Astrocyte of the cerebellum (primary cell): ENCODE measurements at regions not wholly inside any gene's neighbourhood (a gene's known extent, or its start where the extent isn't known, plus 50 kb on each side); places are given as distances from the start of the nearest gene placed in this dataset.

Source experiments
- DNase-seq: peaks from one replicate; pipeline ENCODE4 v3.0.0-alpha.2; 2011; ENCODE audit warnings: low read depth
- H3K4me3 ChIP-seq: 2 replicates; pipeline ENCODE4 v1.5.1; 2011; ENCODE audit warnings: mild to moderate bottlenecking, low read depth, low read length, moderate library complexity
- CTCF ChIP-seq: IDR thresholded peaks from 2 replicates; pipeline ENCODE4 v1.5.1; 2012; ENCODE audit warnings: low read length, low read depth, moderate library complexity, mild to moderate bottlenecking; ENCODE audit errors: missing control alignments
- in situ Hi-C: cut with HindIII; loops from 2 replicates; pipeline ENCODE4 v1.10.0; 2017; ENCODE audit warnings: low sequenced_read_pairs

GRCh38 chr6:68364271-68364805 lies 270.7 kb upstream of the ADGRB3 start:
- in situ Hi-C loops: no loop called here
- no peak for TF ChIP-seq CTCF
- no peak overlapping the region for H3K4me3 ChIP-seq
- peak; percentile 22 for DNase-seq

- no peak overlapping the region for H3K4me3 ChIP-seq
- TF ChIP-seq CTCF: peak; percentile 72
- in situ Hi-C loops: no loop called here
- DNase-seq: peak; percentile 45
Measured at GRCh38 chr6:68343901-68344300, 291.2 kb upstream of the ADGRB3 start.

- in situ Hi-C loops: no loop called here
- H3K4me3 ChIP-seq: no peak overlapping the region
- TF ChIP-seq CTCF: no peak
- DNase-seq: no peak
Measured at GRCh38 chr6:68342286-68342685, 292.8 kb upstream of the ADGRB3 start.

- no peak for DNase-seq
- no peak overlapping the region for H3K4me3 ChIP-seq
- in situ Hi-C loops: no loop called here
- TF ChIP-seq CTCF: no peak
Measured at GRCh38 chr6:68339488-68340131, 295.5 kb upstream of the ADGRB3 start.

- peak; percentile 28 for DNase-seq
- H3K4me3 ChIP-seq: no peak overlapping the region
- in situ Hi-C loops: no loop called here
- TF ChIP-seq CTCF: no peak
Measured at GRCh38 chr6:68333442-68333841, 301.6 kb upstream of the ADGRB3 start.

GRCh38 chr6:68328156-68328555 lies 306.9 kb upstream of the ADGRB3 start:
- no peak for DNase-seq
- no peak for TF ChIP-seq CTCF
- in situ Hi-C loops: no loop called here
- H3K4me3 ChIP-seq: no peak overlapping the region

- H3K4me3 ChIP-seq: no peak overlapping the region
- in situ Hi-C loops: no loop called here
- no peak for TF ChIP-seq CTCF
- DNase-seq: no peak
Measured at GRCh38 chr6:68326762-68327161, 308.3 kb upstream of the ADGRB3 start.
